ENCODE measurements at regions not wholly inside any gene's neighbourhood (a gene's known extent, or its start where the extent isn't known, plus 50 kb on each side); places are given as distances from the start of the nearest gene placed in this dataset.

- DNase-seq (ENCODE audit: low spot score), result no peak
These were observed 262.9 kb downstream of the PLA2G4A start for GRCh38 chr1:187091666-187092065.

GRCh38 chr1:187092104-187092503, 263.4 kb downstream of the PLA2G4A start:
- no peak for DNase-seq (ENCODE audit: low spot score)

- no peak for DNase-seq (ENCODE audit: low spot score)
These were observed 267.9 kb downstream of the PLA2G4A start for GRCh38 chr1:187096689-187097088.

GRCh38 chr1:187110351-187110750, 281.6 kb downstream of the PLA2G4A start:
- DNase-seq (ENCODE audit: low spot score), result no peak

- DNase-seq (ENCODE audit: low spot score), result no peak
These were observed 286.0 kb downstream of the PLA2G4A start for GRCh38 chr1:187114792-187115191.

- no peak for DNase-seq (ENCODE audit: low spot score)
These were observed 292.9 kb downstream of the PLA2G4A start for GRCh38 chr1:187121661-187122060.

GRCh38 chr1:187122566-187122965, 293.8 kb downstream of the PLA2G4A start:
- DNase-seq (ENCODE audit: low spot score), result no peak

- no peak for DNase-seq (ENCODE audit: low spot score)
These were observed 300.4 kb downstream of the PLA2G4A start for GRCh38 chr1:187129132-187129531.

- DNase-seq (ENCODE audit: low spot score), result no peak
These were observed 315.0 kb downstream of the PLA2G4A start for GRCh38 chr1:187143783-187144182.

- no peak for DNase-seq (ENCODE audit: low spot score)
These were observed 317.6 kb downstream of the PLA2G4A start for GRCh38 chr1:187146388-187146787.

GRCh38 chr1:187151555-187151954, 322.8 kb downstream of the PLA2G4A start:
- no peak for DNase-seq (ENCODE audit: low spot score)

GRCh38 chr1:187153047-187153446, 324.3 kb downstream of the PLA2G4A start:
- no peak for DNase-seq (ENCODE audit: low spot score)

- no peak for DNase-seq (ENCODE audit: low spot score)
These were observed 328.4 kb downstream of the PLA2G4A start for GRCh38 chr1:187157115-187157514.

GRCh38 chr1:187157552-187157951, 328.8 kb downstream of the PLA2G4A start:
- DNase-seq (ENCODE audit: low spot score), result no peak

- DNase-seq (ENCODE audit: low spot score), result no peak
These were observed 338.8 kb downstream of the PLA2G4A start for GRCh38 chr1:187167555-187167954.

- DNase-seq (ENCODE audit: low spot score), result no peak
These were observed 339.5 kb downstream of the PLA2G4A start for GRCh38 chr1:187168297-187168696.

GRCh38 chr1:187185389-187185788, 356.6 kb downstream of the PLA2G4A start:
- no peak for DNase-seq (ENCODE audit: low spot score)

- DNase-seq (ENCODE audit: low spot score), result no peak
These were observed 368.9 kb downstream of the PLA2G4A start for GRCh38 chr1:187197685-187198084.

GRCh38 chr1:187203257-187203656, 374.5 kb downstream of the PLA2G4A start:
- DNase-seq (ENCODE audit: low spot score), result no peak

GRCh38 chr1:187212377-187212776, 383.6 kb downstream of the PLA2G4A start:
- no peak for DNase-seq (ENCODE audit: low spot score)

GRCh38 chr1:187226396-187226795, 397.6 kb downstream of the PLA2G4A start:
- no peak for DNase-seq (ENCODE audit: low spot score)

- no peak for DNase-seq (ENCODE audit: low spot score)
These were observed 400.0 kb downstream of the PLA2G4A start for GRCh38 chr1:187228790-187229189.

GRCh38 chr1:187229496-187229895, 400.7 kb downstream of the PLA2G4A start:
- no peak for DNase-seq (ENCODE audit: low spot score)

- DNase-seq (ENCODE audit: low spot score), result no peak
These were observed 406.0 kb downstream of the PLA2G4A start for GRCh38 chr1:187234706-187235105.

- no peak for DNase-seq (ENCODE audit: low spot score)
These were observed 407.4 kb downstream of the PLA2G4A start for GRCh38 chr1:187236199-187236598.
